Gastroesophageal sphincter (tissue), 3 donors: ENCODE measurements at regions not wholly inside any gene's neighbourhood (a gene's known extent, or its start where the extent isn't known, plus 50 kb on each side); places are given as distances from the start of the nearest gene placed in this dataset.

Source experiments
- EP300 ChIP-seq: sonication (generic); formaldehyde crosslinking; IDR thresholded peaks from one replicate; pipeline ENCODE4 v1.6.1; 2017; ENCODE audit warnings: antibody characterized with exemption, mild to moderate bottlenecking
- POLR2A ChIP-seq, 2 donors: fragments of 450-650 bp; IDR thresholded peaks; one replicate each; pipeline ENCODE4 v1.6.1; 2017; ENCODE audit warnings: antibody characterized with exemption in 2 of 2, mild to moderate bottlenecking in 2 of 2, moderate library complexity in 1 of 2
- POLR2AphosphoS5 ChIP-seq: sonication (generic); formaldehyde crosslinking; IDR thresholded peaks from one replicate; pipeline ENCODE4 v1.6.1; 2017; ENCODE audit warnings: antibody characterized with exemption
- TF ChIP-seq, protein P1 (sequence below), 4 experiments: fragments of 200-600 bp in 2 of 4; fragments of 450-650 bp in 2 of 4; sonication (generic) in 1 of 4; IDR thresholded peaks; one replicate each; pipeline ENCODE4 v1.5.1; 2017 to 2019; ENCODE audit warnings: antibody characterized with exemption in 4 of 4, mild to moderate bottlenecking in 2 of 4, moderate library complexity in 2 of 4

DNA sequence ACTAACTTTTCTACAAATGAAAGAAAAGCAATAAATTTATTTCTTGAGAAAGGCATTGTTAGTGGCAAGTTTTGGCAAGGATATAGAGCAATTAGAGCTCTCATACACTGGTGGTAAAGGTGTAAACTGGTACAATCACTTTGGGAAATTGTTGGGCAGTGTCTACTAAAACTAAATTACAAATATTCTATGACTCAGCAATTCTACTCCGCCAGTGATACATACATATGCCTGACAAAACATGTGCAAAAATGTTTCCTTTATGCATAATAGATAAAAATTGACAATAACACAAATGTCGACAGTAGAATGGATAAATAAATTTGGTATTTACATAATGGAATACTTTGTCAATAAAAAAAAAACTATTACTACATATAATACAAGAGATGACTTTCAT, 96.3 kb upstream of the SATB2 start:
- TF ChIP-seq, protein P1, sequence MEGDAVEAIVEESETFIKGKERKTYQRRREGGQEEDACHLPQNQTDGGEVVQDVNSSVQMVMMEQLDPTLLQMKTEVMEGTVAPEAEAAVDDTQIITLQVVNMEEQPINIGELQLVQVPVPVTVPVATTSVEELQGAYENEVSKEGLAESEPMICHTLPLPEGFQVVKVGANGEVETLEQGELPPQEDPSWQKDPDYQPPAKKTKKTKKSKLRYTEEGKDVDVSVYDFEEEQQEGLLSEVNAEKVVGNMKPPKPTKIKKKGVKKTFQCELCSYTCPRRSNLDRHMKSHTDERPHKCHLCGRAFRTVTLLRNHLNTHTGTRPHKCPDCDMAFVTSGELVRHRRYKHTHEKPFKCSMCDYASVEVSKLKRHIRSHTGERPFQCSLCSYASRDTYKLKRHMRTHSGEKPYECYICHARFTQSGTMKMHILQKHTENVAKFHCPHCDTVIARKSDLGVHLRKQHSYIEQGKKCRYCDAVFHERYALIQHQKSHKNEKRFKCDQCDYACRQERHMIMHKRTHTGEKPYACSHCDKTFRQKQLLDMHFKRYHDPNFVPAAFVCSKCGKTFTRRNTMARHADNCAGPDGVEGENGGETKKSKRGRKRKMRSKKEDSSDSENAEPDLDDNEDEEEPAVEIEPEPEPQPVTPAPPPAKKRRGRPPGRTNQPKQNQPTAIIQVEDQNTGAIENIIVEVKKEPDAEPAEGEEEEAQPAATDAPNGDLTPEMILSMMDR (IDR thresholded peaks at IDR 0.05): no peak
- TF ChIP-seq EP300 (no peak), POLR2AphosphoS5 (no peak), POLR2A (IDR thresholded peaks at IDR 0.05) (no peak)
